ES-I3 (cell line): ENCODE measurements at regions not wholly inside any gene's neighbourhood (a gene's known extent, or its start where the extent isn't known, plus 50 kb on each side); places are given as distances from the start of the nearest gene placed in this dataset.
"Not testable (repeated sequence)": the region's sequence is repeated elsewhere in the genome, so short reads cannot be mapped to it uniquely, and the experiment has no call there.

Experiments
- H3K36me3 ChIP-seq: 2 replicates; pipeline ENCODE4 v1.6.1; 2013; ENCODE audit warnings: mild to moderate bottlenecking, low read length, control low read depth, moderate library complexity; ENCODE audit not compliant: insufficient read depth
- H3K4me1 ChIP-seq: 2 replicates; pipeline ENCODE4 v1.6.1; 2013; ENCODE audit warnings: mild to moderate bottlenecking, control low read depth, low read length; ENCODE audit not compliant: insufficient read depth
- H3K9ac ChIP-seq: 2 replicates; pipeline ENCODE4 v1.6.1; 2013; ENCODE audit warnings: low read depth, mild to moderate bottlenecking, low read length, moderate library complexity
- H3K9me3 ChIP-seq: 2 replicates; pipeline ENCODE4 v1.6.1; 2013; ENCODE audit warnings: mild to moderate bottlenecking, low read length, moderate library complexity; ENCODE audit not compliant: control insufficient read depth, insufficient read depth

DNA sequence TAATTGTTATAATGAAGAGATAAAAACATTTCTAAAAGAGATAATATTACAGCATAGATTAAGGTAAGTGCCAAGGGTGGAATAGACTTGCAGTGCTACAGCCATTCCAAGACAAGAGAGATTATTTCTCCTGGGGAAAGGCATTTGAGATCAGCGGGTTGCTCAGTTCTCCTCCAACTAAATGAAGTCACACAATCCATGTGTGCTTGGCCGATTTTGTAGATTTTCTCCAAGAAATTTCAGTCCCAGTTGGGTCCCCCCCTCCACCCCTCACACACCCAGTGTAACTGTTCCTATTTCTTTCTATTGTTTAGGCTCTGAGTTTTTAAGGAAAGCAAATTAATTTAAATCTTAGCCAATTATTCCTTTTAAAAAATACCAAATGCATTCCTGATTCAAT lies 315.1 kb downstream of the GOLGA6L6 start:
- not testable (repeated sequence) for H3K9ac ChIP-seq, H3K4me1 ChIP-seq, H3K36me3 ChIP-seq, H3K9me3 ChIP-seq

DNA sequence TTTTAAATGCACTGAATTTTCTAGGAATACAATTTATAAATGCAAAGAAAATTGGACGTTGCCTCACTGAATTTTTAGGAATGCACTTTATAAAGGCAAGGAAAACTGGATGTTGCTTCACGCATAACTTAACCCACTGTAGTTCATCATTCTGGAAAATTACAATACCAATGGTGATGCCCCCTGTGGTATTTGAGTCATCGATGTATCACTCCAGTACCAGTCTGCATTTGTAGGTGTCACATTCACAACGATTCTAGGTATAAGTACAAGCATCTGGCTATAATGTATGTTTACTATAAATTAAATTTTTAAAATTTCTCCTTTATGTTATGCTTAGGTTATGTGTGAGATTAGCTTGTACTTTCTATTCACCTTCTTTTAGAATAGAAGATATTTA lies 320.5 kb downstream of the GOLGA6L6 start:
- H3K36me3 ChIP-seq, H3K9ac ChIP-seq, H3K9me3 ChIP-seq, H3K4me1 ChIP-seq: not testable (repeated sequence)

DNA sequence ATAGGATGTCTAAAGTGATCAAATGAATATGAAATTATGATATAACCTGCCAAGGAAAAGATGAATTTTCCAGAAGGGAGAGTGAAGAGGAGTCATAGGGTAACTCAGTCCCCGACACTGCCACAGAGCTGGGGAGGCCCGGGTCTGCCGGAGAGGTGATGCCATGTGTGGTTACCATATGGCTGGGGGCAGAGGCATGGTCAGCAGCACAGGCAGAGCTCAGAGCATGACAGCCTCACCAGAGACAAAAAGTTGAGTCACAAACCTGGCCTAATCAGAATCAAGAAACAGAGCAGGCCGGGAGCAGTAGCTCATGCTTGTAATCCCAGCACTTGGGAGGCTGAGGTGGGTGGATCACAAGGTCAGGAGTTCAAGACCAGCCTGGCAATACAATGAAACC lies 322.4 kb downstream of the GOLGA6L6 start:
- H3K4me1 ChIP-seq, H3K36me3 ChIP-seq, H3K9ac ChIP-seq, H3K9me3 ChIP-seq: not testable (repeated sequence)

DNA sequence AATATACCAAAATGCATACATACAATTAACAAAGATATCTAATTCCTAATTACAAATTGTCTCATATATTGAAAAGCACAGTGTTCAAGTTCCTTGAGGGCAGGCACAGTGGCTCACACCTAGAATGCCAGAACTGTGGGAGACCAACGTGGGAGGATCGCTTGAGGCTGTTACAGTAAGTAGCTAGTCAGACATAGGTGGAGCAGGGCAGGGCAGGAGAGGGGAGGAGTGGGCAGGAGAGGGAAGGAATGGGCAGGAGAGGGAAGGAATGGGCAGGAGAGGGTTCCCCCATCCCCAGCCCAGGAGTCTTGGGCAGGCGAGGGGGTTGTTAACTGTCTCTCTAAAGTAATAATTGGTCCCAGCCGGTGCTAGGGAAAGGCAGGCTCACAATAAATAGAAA lies 325.9 kb downstream of the GOLGA6L6 start:
- not testable (repeated sequence) for H3K36me3 ChIP-seq, H3K4me1 ChIP-seq, H3K9me3 ChIP-seq, H3K9ac ChIP-seq

DNA sequence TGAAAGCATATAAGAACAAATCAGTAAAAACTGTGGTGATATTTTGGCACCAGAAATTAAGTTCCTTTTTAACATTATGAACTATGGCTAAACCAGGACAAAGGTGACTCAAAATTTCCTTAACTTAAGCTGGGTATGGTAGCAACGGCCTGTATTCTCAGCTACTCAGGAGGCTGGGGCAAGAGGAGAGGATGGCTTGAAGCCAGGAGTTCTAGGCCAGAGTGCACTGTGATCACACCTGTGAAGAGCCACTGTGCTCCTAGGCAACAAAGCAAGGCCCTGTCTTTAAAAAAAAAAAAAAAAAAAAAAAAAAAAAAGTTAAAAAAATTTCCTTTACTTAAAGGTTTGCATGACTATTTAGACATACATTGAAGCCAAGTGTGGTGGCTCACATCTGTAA lies 327.5 kb downstream of the GOLGA6L6 start:
- H3K36me3 ChIP-seq, H3K4me1 ChIP-seq, H3K9me3 ChIP-seq, H3K9ac ChIP-seq: not testable (repeated sequence)

DNA sequence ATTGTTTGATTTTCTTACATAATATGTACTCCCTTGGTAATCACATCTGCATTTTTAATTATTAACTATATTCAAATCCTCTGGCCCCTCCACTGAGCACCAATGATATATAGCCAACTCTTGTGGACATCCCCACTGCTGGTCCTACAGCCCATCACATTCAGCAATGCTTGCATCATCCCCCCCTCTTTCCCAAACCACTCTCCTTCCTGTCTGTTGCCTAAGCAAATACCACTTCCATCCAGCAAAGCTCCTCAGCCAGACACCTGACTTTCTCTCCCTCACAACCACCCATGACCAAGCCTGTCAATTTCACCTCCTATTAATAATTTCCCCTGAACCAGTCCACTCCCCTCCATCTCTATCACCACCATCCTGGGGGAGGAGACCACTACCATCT lies 330.1 kb downstream of the GOLGA6L6 start:
- H3K9ac ChIP-seq, H3K4me1 ChIP-seq, H3K36me3 ChIP-seq, H3K9me3 ChIP-seq: not testable (repeated sequence)

DNA sequence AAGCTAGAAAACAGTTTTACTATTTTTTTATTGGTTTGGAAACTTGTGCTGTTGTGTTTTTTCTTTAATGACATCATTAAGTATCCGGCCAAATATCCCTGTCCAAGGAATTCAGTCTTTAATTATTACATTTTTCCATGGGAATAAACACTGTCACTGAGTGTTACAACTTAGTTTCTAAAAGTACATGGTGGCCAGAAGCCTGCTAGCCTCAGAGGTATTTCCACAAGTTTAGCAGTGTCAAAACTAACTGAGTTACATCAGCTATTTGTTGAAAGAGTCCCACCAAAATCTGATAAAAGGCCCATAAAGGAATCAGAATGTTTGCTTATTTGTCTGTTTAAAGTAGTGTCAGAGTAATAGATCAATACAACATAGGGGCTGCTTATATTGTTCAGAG lies 331.6 kb downstream of the GOLGA6L6 start:
- not testable (repeated sequence) for H3K9me3 ChIP-seq, H3K4me1 ChIP-seq, H3K36me3 ChIP-seq, H3K9ac ChIP-seq

DNA sequence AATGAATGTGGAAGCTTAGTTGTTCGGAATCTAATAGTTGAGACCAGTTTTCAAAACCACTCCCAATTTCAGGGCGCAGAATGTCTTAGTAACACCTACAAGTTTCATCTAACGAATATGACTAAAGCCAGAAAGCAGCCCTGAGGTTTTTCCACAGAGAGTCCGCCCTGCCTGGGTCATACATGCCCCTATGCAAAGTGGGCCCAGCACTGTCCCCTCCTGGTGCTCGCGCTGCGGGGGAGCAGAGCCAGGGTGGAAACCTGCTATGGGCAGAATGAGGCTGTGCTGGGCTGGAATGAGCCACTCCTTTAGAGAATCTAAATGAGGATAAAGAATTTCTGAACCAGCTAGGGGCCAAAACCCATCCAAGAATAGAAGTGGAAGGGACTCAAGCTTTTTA lies 334.0 kb downstream of the GOLGA6L6 start:
- not testable (repeated sequence) for H3K9me3 ChIP-seq, H3K9ac ChIP-seq, H3K4me1 ChIP-seq, H3K36me3 ChIP-seq

DNA sequence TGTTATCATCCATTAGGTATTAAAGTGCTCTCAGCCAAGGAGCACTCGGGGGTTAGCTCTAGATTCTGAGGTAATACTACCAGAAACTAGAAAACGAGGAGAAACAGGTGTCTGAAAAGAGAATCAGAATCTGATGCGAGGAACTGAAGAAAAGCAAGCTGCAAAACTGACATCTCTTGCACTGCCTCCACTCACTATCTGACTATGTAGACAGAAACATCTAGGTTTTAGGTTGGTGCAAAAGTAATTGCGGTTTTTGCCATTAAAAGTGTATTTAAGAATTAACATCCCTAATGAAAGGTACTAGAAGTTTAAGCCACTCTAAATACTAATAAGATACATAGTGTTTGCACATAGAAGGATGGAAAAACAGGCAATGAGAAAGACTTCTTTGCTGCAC lies 334.4 kb downstream of the GOLGA6L6 start:
- not testable (repeated sequence) for H3K4me1 ChIP-seq, H3K36me3 ChIP-seq, H3K9ac ChIP-seq, H3K9me3 ChIP-seq

DNA sequence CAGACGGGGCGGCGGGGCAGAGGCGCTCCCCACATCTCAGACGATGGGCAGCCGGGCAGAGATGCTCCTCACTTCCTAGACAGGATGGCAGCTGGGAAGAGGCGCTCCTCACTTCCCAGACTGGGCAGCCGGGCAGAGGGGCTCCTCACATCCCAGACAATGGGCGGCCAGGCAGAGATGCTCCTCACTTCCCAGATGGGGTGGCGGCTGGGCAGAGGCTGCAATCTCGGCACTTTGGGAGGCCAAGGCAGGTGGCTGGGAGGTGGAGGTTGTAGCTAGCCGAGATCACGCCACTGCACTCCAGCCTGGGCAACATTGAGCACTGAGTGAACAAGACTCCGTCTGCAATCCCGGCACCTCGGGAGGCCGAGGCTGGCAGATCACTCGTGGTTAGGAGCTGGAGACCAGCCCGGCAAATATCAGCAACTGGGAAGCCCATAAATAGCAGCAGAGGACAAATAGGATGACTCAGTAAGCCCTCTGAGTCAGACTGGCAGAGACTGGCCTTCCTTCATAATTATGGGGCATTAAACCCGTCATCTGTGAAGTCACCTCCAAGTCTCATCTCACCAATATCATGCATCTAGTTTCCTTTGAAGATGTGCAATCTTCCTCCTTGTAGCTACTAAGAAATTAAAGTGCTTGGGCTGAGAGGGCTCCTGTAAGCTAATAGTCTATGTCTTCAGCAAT lies 337.3 kb downstream of the GOLGA6L6 start:
- not testable (repeated sequence) for H3K9me3 ChIP-seq, H3K9ac ChIP-seq, H3K36me3 ChIP-seq

DNA sequence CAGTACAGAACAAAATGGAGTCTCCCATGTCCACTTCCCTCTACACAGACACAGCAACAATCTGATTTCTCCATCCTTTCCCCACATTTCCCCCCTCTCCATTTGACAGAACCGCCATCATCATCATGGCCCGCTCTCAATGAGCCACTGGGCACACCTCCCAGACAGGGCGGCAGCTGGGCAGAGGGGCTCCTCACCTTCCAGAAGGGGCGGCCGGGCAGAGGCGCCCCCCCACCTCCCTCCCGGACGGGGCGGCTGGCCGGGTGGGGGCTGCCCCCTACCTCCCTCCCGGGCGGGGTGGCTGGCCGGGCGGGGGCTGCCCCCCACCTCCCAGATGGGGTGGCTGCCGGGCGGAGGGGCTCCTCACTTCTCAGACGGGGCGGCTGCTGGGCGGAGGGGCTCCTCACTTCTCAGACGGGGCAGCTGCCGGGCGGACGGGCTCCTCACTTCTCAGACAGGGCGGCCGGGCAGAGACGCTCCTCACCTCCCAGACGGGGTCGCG lies 337.9 kb downstream of the GOLGA6L6 start:
- H3K9ac ChIP-seq, H3K36me3 ChIP-seq, H3K4me1 ChIP-seq, H3K9me3 ChIP-seq: not testable (repeated sequence)

More for the DNA sequence above, 337.3 kb downstream of the GOLGA6L6 start:
- not testable (repeated sequence) for H3K4me1 ChIP-seq

DNA sequence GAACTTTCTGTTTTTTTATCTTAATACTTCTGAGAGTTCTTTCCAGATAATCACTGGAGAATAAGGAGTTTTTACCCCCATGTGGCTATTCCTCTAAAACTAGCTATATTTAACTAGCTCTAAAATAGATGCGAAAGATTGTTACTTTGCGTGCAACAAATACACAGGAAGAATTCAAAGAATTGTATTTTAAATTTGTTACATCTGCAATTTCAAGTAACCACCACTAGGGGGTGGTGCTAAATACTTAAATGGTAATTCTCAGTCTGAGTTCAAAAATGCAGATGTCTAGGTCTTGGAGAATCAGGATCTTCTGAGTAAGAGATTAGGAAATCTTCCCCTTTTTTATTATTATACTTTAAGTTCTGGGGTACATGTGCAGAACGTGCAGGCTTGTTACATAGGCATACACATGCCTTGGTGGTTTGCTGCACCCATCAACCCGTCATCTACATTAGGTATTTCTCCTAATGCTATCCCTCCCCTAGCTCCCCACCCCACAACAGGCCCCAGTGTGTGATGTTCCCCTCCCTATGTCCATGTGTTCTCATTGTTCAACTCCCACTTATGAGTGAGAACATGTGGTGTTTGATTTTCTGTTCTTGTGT lies 346.9 kb downstream of the GOLGA6L6 start:
- H3K9ac ChIP-seq, H3K9me3 ChIP-seq, H3K36me3 ChIP-seq, H3K4me1 ChIP-seq: not testable (repeated sequence)

DNA sequence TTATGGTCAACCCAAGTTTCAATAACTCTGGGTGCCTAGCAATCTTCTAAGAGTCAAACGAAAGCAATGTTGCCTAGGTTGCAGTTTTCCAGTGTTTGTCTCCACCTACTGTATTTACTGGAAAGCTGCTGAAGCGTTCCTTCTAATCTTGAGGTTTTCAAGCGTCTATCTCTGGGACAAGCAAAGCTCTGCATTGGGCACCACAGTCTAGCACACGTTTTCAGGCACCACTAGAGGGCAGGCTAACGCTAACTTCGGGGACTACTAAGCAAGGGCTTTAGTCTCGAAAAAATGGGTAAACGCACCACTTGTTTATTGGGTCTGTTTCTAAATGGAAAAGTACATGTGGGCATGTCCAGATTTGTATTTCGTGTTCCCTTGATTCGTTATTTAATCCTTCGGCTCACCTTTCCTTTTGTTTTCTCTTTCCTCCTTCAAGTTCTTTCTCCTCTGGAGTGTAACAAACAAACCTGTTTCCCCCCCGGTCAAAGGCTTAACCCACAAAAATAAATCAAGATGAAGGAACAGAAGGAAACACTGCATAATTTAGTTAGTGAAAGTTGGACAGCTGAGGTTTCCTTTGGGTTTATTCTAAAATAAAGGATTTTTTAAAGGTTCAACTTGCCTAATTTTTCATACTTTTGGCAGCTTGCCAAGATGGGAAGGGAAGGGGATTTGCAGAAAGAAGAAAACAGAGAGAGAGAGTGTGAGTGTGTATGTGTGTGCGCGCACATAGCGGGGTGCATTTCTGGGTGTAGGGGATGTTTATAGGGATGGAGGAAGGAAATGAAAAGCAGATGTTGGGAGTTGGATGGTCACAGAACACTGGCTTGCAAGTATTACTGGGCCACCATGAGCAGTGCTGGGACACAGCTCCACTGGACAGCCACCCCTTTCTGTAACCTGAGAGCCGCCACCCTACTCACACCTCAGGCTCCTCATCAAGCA lies 348.3 kb downstream of the GOLGA6L6 start:
- not testable (repeated sequence) for H3K36me3 ChIP-seq, H3K9me3 ChIP-seq, H3K9ac ChIP-seq, H3K4me1 ChIP-seq

DNA sequence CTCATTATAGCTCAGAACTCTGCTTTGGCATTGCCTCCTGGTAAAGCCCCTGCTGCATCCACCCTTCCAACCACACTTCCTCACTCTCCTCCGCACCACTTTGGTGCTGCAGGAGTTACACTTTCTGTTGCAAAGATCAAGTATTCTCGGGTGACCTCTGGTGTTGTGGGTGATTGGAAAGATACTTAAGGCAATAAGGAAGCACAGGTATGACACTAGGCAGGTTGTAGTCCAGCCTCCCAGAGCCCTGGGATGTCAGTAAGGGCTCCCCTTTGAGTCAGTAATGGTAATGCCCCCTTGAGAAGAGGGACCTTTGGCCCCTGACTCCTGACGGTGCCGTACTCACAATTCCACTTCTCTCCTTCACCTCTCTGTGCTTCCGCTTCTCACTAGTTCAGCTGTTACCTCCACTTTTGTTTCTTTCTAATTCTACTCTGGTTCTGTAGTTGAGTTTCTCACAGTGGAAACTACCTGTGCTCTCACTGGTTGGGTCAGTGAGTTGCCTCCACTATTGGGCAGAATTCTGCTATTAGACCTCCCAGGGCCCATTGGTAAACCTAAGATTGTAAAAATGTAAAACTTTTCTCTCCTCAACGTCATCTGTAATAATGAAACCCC lies 350.0 kb downstream of the GOLGA6L6 start:
- H3K4me1 ChIP-seq, H3K36me3 ChIP-seq, H3K9me3 ChIP-seq, H3K9ac ChIP-seq: not testable (repeated sequence)

DNA sequence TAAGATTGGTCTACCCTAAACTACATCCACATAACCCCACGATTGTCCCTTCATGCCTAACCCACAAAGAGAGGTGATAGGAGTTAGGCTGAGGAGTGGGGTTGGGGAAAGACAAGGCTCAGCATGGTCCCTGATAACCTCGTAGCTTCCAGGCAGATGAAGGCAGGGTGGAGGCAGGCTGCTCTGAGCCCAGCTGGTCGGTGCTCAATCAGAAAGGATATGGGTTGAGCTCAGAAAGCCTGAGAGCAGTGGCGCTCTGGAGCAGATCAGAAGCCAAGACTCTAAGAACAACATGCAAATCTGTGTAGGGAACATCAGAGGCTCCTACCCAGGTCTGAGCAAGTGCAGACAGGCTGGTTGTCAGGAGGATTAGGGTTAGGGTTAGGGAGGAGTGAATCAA lies 353.0 kb downstream of the GOLGA6L6 start:
- H3K36me3 ChIP-seq, H3K9ac ChIP-seq, H3K4me1 ChIP-seq, H3K9me3 ChIP-seq: not testable (repeated sequence)
